ENCODE measurements at regions not wholly inside any gene's neighbourhood (a gene's known extent, or its start where the extent isn't known, plus 50 kb on each side); places are given as distances from the start of the nearest gene placed in this dataset.
A peak's percentile ranks its signal among the peaks of the same experiment; 100 is the strongest.

GRCh38 chr3:128550113-128550440, 57.1 kb upstream of the GATA2 start:
- no peaks in the 10 kb centered on the region for H4K20me1 ChIP-seq (ENCODE audit: insufficient read depth, low read length)
- FAIRE-seq: no peak
- no peak overlapping the region for H2AFZ ChIP-seq (ENCODE audit: low read length)
- no peaks in the 10 kb centered on the region for H3K79me2 ChIP-seq (ENCODE audit: insufficient read depth, low read length)
- H3K27me3 ChIP-seq (ENCODE audit: control insufficient read depth in 1 of 2, insufficient read depth in 2 of 2, low read length in 2 of 2): peaks cover 4 to 48% of the 10 kb centered on the region in 2 experiments
- POLR2A ChIA-PET: no interaction called here
- H3K36me3 ChIP-seq (replicated peaks in 1 of 2; ENCODE audit: control insufficient read depth in 1 of 2, insufficient read depth in 2 of 2, low read length in 2 of 2): no peaks in the 10 kb centered on the region
- CTCF ChIA-PET (ENCODE audit: low intra/inter-chr PET ratio, low total read pairs): no interaction called here
- no peak for DNase-seq (ENCODE audit: low spot score)
- H3K27ac ChIP-seq (ENCODE audit: extremely low read length, insufficient read depth, low read length): no peak overlapping the region
- WGBS (ENCODE audit: low lambda C conversion rate): 44% methylated on average over 2 of the region's 2 CpGs
- BruUV-seq (replicated peaks): no TSS peak
- no peak overlapping the region for H3K9ac ChIP-seq (ENCODE audit: insufficient read depth, low read depth, low read length)
- ATAC-seq: no peak
- no peak overlapping the region for H3K4me3 ChIP-seq (replicated peaks in 1 of 3; ENCODE audit: insufficient read depth in 1 of 3, low read depth in 2 of 3, low read length in 3 of 3)
- peaks cover 49% of the 10 kb centered on the region for H3K4me1 ChIP-seq (ENCODE audit: insufficient read depth, low read length)
- intact Hi-C loops (cut with micrococcal nuclease; ENCODE audit: unreplicated experiment): no loop called here
- H3K9me3 ChIP-seq (ENCODE audit: low read length): no peaks in the 10 kb centered on the region
- peak overlapping the region; percentile 7; the same call in 1 of the 2 replicates for H3K4me2 ChIP-seq (ENCODE audit: low read depth, low read length)
- in situ Hi-C loops (cut with HindIII; ENCODE audit: extremely low pct_ligation_motif_present, low pct_unique_long_range_greater_than_20kb): no loop called here
- no peak for TF ChIP-seq ZNF253 (CRISPR knock-in tag; IDR thresholded peaks at IDR 0.05; ENCODE audit: borderline replicate concordance)
- TF ChIP-seq HOXA3 (CRISPR knock-in tag; IDR thresholded peaks at IDR 0.05): no peak
- TF ChIP-seq TSC22D2 (CRISPR knock-in tag; IDR thresholded peaks at IDR 0.05; ENCODE audit: borderline replicate concordance): no peak
- TF ChIP-seq NCOR1 (IDR thresholded peaks at IDR 0.05; ENCODE audit: borderline replicate concordance, low read length): no peak
- no peak for TF ChIP-seq ONECUT2 (CRISPR knock-in tag; IDR thresholded peaks at IDR 0.05)
- TF ChIP-seq ESRRA (CRISPR knock-in tag; IDR thresholded peaks at IDR 0.05; ENCODE audit: low read depth): no peak
- TF ChIP-seq PBX3 (CRISPR knock-in tag; IDR thresholded peaks at IDR 0.05; ENCODE audit: borderline replicate concordance): no peak
- no peak for TF ChIP-seq ZSCAN29 (CRISPR knock-in tag; conservative IDR thresholded peaks at IDR 0.05)
- TF ChIP-seq SRSF1 (optimal IDR thresholded peaks at IDR 0.05; ENCODE audit: low read depth, low read length): no peak
- no peak for TF ChIP-seq TBX3 (IDR thresholded peaks at IDR 0.05; ENCODE audit: borderline replicate concordance)
- no peak for TF ChIP-seq TRIM24 (CRISPR knock-in tag; IDR thresholded peaks at IDR 0.05)
- TF ChIP-seq SALL1 (CRISPR knock-in tag; IDR thresholded peaks at IDR 0.05): no peak
- TF ChIP-seq ZNF550 (CRISPR knock-in tag; IDR thresholded peaks at IDR 0.05; ENCODE audit: borderline replicate concordance): no peak
- no peak for TF ChIP-seq ZNF318 (CRISPR knock-in tag; IDR thresholded peaks at IDR 0.05)
- TF ChIP-seq ZMYM2 (CRISPR knock-in tag; IDR thresholded peaks at IDR 0.05): no peak
- TF ChIP-seq, protein P1, sequence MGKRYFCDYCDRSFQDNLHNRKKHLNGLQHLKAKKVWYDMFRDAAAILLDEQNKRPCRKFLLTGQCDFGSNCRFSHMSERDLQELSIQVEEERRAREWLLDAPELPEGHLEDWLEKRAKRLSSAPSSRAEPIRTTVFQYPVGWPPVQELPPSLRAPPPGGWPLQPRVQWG (CRISPR knock-in tag; IDR thresholded peaks at IDR 0.05; ENCODE audit: borderline replicate concordance, low read depth): no peak
- TF ChIP-seq CAMTA2 (CRISPR knock-in tag; IDR thresholded peaks at IDR 0.05; ENCODE audit: borderline replicate concordance): no peak
- TF ChIP-seq MTF2 (CRISPR knock-in tag; IDR thresholded peaks at IDR 0.05; ENCODE audit: borderline replicate concordance): no peak
